ENCODE measurements at regions not wholly inside any gene's neighbourhood (a gene's known extent, or its start where the extent isn't known, plus 50 kb on each side); places are given as distances from the start of the nearest gene placed in this dataset.

DNA sequence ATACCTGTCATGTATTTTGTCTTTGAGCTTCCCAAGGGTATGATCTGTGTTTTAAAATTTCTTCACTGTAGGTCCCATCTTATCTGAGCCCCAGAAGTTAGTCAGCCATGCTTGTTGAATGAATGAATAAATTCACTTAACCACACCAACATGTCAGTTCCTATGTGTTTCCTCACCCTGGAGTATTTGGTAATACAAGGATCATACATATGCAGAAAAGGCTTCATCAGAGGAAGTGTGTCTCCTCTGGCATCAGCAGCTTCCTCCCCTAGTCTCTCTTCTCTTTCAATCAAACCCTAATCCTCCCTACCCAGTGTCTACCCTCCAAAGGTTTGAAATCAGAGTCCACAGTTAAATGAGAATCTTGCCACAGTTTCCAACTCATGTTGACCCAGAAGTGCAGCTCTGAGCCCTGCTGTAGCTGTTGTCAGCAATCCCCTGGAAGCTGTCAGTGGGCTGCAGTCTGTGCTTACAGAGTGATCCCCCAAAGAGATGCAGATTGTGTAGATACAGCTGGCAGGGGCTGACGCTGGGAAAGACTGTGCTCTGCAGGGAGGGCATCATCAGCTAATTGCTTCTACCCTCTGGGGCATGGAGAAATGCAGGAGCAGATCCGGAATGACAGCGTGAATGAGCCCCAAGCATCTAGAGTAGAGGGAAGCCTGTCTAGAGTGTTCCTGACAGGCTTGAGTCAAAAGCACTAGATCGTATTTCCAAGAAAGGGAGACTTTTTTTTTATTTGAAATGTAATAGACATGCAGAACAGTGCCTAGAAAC is 105.0 kb upstream of the WDR11 start:
- WGBS (ENCODE audit: extremely low coverage, insufficient coverage, low lambda C conversion rate), result no CpG with 5 or more reads among the region's 4 CpGs
- Histone ChIP-seq H3K79me1 (ENCODE audit: low read length) (no peaks in the 10 kb centered on the region), H2BK120ac (ENCODE audit: low read depth, low read length) (no peak overlapping the region), H3K4me2 (ENCODE audit: low read length) (no peak overlapping the region), H3K4ac (ENCODE audit: low read depth, low read length) (no peak overlapping the region), H3K79me2 (ENCODE audit: control insufficient read depth, insufficient read depth, low read length) (no peaks in the 10 kb centered on the region), H4K8ac (ENCODE audit: low read depth, low read length) (no peak overlapping the region), H4K5ac (ENCODE audit: low read length) (no peak overlapping the region), H2BK5ac (ENCODE audit: low read length) (no peak overlapping the region), H3K36me3 (ENCODE audit: control insufficient read depth, insufficient read depth, low read length) (no peaks in the 10 kb centered on the region), H3K4me1 (ENCODE audit: control insufficient read depth, low read depth, low read length) (no peaks in the 10 kb centered on the region), H3K27ac (ENCODE audit: low read depth, low read length) (no peak overlapping the region), H3K4me3 (ENCODE audit: low read length) (no peak overlapping the region), H2BK15ac (replicated peaks; ENCODE audit: low read depth) (no peak overlapping the region), H2AK5ac (ENCODE audit: low read length) (no peak overlapping the region), H3K27me3 (ENCODE audit: insufficient read depth, low read length, poor library complexity) (no peaks in the 10 kb centered on the region), H3K56ac (ENCODE audit: low read length) (no peak overlapping the region), H3K23ac (ENCODE audit: low read length) (no peak overlapping the region), H3K18ac (ENCODE audit: low read length) (no peak overlapping the region), H3K9ac (ENCODE audit: low read length) (no peak overlapping the region)
- no peak for DNase-seq

- no CpG with 5 or more reads among the region's 2 CpGs for WGBS (ENCODE audit: extremely low coverage, insufficient coverage, low lambda C conversion rate)
- Histone ChIP-seq H3K23ac (ENCODE audit: low read length) (no peak overlapping the region), H3K9ac (ENCODE audit: low read length) (no peak overlapping the region), H3K79me2 (ENCODE audit: control insufficient read depth, insufficient read depth, low read length) (no peaks in the 10 kb centered on the region), H3K56ac (ENCODE audit: low read length) (no peak overlapping the region), H3K4me3 (ENCODE audit: low read length) (no peak overlapping the region), H3K4me1 (ENCODE audit: control insufficient read depth, low read depth, low read length) (no peaks in the 10 kb centered on the region), H4K5ac (ENCODE audit: low read length) (no peak overlapping the region), H3K4me2 (ENCODE audit: low read length) (no peak overlapping the region), H2BK5ac (ENCODE audit: low read length) (no peak overlapping the region), H3K79me1 (ENCODE audit: low read length) (no peaks in the 10 kb centered on the region), H2BK120ac (ENCODE audit: low read depth, low read length) (no peak overlapping the region), H3K36me3 (ENCODE audit: control insufficient read depth, insufficient read depth, low read length) (no peaks in the 10 kb centered on the region), H4K8ac (ENCODE audit: low read depth, low read length) (no peak overlapping the region), H3K27me3 (ENCODE audit: insufficient read depth, low read length, poor library complexity) (no peaks in the 10 kb centered on the region), H3K27ac (ENCODE audit: low read depth, low read length) (no peak overlapping the region), H2AK5ac (ENCODE audit: low read length) (no peak overlapping the region), H3K4ac (ENCODE audit: low read depth, low read length) (no peak overlapping the region), H3K18ac (ENCODE audit: low read length) (no peak overlapping the region), H2BK15ac (replicated peaks; ENCODE audit: low read depth) (no peak overlapping the region)
- DNase-seq, result no peak
These were observed 102.6 kb upstream of the WDR11 start for GRCh38 chr10:120748519-120748918.

GRCh38 chr10:120749072-120749471 is 102.1 kb upstream of the WDR11 start:
- no peak overlapping the region for H3K4me3 ChIP-seq (ENCODE audit: low read length)
- DNase-seq, result no peak
- H3K4ac ChIP-seq (ENCODE audit: low read depth, low read length), result no peak overlapping the region
- no peak overlapping the region for H4K8ac ChIP-seq (ENCODE audit: low read depth, low read length)
- no peak overlapping the region for H3K4me2 ChIP-seq (ENCODE audit: low read length)
- H3K27me3 ChIP-seq (ENCODE audit: insufficient read depth, low read length, poor library complexity), result no peaks in the 10 kb centered on the region
- H2AK5ac ChIP-seq (ENCODE audit: low read length), result no peak overlapping the region
- no peaks in the 10 kb centered on the region for H3K79me1 ChIP-seq (ENCODE audit: low read length)
- no peak overlapping the region for H3K56ac ChIP-seq (ENCODE audit: low read length)
- H3K27ac ChIP-seq (ENCODE audit: low read depth, low read length), result no peak overlapping the region
- H2BK5ac ChIP-seq (ENCODE audit: low read length), result no peak overlapping the region
- no peak overlapping the region for H3K9ac ChIP-seq (ENCODE audit: low read length)
- no peak overlapping the region for H2BK15ac ChIP-seq (replicated peaks; ENCODE audit: low read depth)
- H3K18ac ChIP-seq (ENCODE audit: low read length), result no peak overlapping the region
- no peak overlapping the region for H3K23ac ChIP-seq (ENCODE audit: low read length)
- no peaks in the 10 kb centered on the region for H3K36me3 ChIP-seq (ENCODE audit: control insufficient read depth, insufficient read depth, low read length)
- no peaks in the 10 kb centered on the region for H3K79me2 ChIP-seq (ENCODE audit: control insufficient read depth, insufficient read depth, low read length)
- H4K5ac ChIP-seq (ENCODE audit: low read length), result no peak overlapping the region
- H2BK120ac ChIP-seq (ENCODE audit: low read depth, low read length), result no peak overlapping the region
- no CpG with 5 or more reads among the region's 2 CpGs for WGBS (ENCODE audit: extremely low coverage, insufficient coverage, low lambda C conversion rate)
- no peaks in the 10 kb centered on the region for H3K4me1 ChIP-seq (ENCODE audit: control insufficient read depth, low read depth, low read length)

DNA sequence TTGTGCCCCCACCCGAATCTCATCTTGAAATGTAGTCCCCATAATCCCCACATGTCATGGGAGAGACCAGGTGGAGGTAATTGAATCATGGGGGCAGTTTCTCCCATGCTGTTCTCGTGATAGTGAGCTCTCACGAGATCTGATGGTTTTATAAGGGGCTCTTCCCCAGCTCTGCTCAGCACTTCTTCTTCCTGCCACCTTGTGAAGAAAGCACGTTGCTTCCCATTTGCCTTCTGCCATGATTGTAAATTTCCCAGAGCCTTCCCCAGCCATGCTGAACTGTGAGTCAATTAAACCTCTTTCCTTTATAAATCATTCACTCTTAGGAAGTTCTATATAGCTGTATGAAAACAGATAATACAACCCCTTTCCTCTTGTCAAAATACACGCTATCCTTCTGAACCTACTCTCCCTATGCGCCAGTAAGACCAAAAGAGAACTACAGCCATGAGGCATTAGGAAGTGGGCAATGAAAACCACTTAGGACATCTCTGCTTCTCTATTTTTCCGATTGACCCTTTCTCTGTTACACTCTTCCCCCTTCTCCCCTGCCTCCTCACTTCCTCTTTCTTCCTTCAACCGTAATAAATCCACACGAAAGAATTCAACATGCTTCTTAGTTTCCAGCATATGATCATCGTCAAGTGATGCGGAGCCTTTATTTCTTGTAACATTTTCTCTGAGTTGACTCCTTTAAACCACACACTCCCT is 101.2 kb upstream of the WDR11 start:
- no peak overlapping the region for H3K4me2 ChIP-seq (ENCODE audit: low read length)
- H2BK120ac ChIP-seq (ENCODE audit: low read depth, low read length), result no peak overlapping the region
- no peaks in the 10 kb centered on the region for H3K79me2 ChIP-seq (ENCODE audit: control insufficient read depth, insufficient read depth, low read length)
- H3K18ac ChIP-seq (ENCODE audit: low read length), result no peak overlapping the region
- no peak overlapping the region for H3K23ac ChIP-seq (ENCODE audit: low read length)
- H3K4me3 ChIP-seq (ENCODE audit: low read length), result no peak overlapping the region
- H3K27me3 ChIP-seq (ENCODE audit: insufficient read depth, low read length, poor library complexity), result no peaks in the 10 kb centered on the region
- H2BK15ac ChIP-seq (replicated peaks; ENCODE audit: low read depth), result no peak overlapping the region
- H2AK5ac ChIP-seq (ENCODE audit: low read length), result no peak overlapping the region
- H4K8ac ChIP-seq (ENCODE audit: low read depth, low read length), result no peak overlapping the region
- DNase-seq, result no peak
- H3K36me3 ChIP-seq (ENCODE audit: control insufficient read depth, insufficient read depth, low read length), result no peaks in the 10 kb centered on the region
- H3K4ac ChIP-seq (ENCODE audit: low read depth, low read length), result no peak overlapping the region
- no peak overlapping the region for H3K56ac ChIP-seq (ENCODE audit: low read length)
- H2BK5ac ChIP-seq (ENCODE audit: low read length), result no peak overlapping the region
- H3K27ac ChIP-seq (ENCODE audit: low read depth, low read length), result no peak overlapping the region
- no peaks in the 10 kb centered on the region for H3K4me1 ChIP-seq (ENCODE audit: control insufficient read depth, low read depth, low read length)
- no peaks in the 10 kb centered on the region for H3K79me1 ChIP-seq (ENCODE audit: low read length)
- no peak overlapping the region for H3K9ac ChIP-seq (ENCODE audit: low read length)
- no peak overlapping the region for H4K5ac ChIP-seq (ENCODE audit: low read length)
- 100% methylated on average over 3 of the region's 11 CpGs for WGBS (ENCODE audit: extremely low coverage, insufficient coverage, low lambda C conversion rate)

- Histone ChIP-seq H3K79me2 (ENCODE audit: control insufficient read depth, insufficient read depth, low read length) (no peaks in the 10 kb centered on the region), H2AK5ac (ENCODE audit: low read length) (no peak overlapping the region), H3K79me1 (ENCODE audit: low read length) (no peaks in the 10 kb centered on the region), H3K36me3 (ENCODE audit: control insufficient read depth, insufficient read depth, low read length) (no peaks in the 10 kb centered on the region), H3K27me3 (ENCODE audit: insufficient read depth, low read length, poor library complexity) (no peaks in the 10 kb centered on the region), H4K8ac (ENCODE audit: low read depth, low read length) (no peak overlapping the region), H2BK5ac (ENCODE audit: low read length) (no peak overlapping the region), H3K18ac (ENCODE audit: low read length) (no peak overlapping the region), H3K4ac (ENCODE audit: low read depth, low read length) (no peak overlapping the region), H3K27ac (ENCODE audit: low read depth, low read length) (no peak overlapping the region), H3K4me2 (ENCODE audit: low read length) (no peak overlapping the region), H3K4me3 (ENCODE audit: low read length) (no peak overlapping the region), H3K56ac (ENCODE audit: low read length) (no peak overlapping the region), H3K4me1 (ENCODE audit: control insufficient read depth, low read depth, low read length) (no peaks in the 10 kb centered on the region), H3K9ac (ENCODE audit: low read length) (no peak overlapping the region), H4K5ac (ENCODE audit: low read length) (no peak overlapping the region), H2BK15ac (replicated peaks; ENCODE audit: low read depth) (no peak overlapping the region), H2BK120ac (ENCODE audit: low read depth, low read length) (no peak overlapping the region), H3K23ac (ENCODE audit: low read length) (no peak overlapping the region)
- no peak for DNase-seq
These were observed 95.4 kb upstream of the WDR11 start for GRCh38 chr10:120755771-120756170.
